ENCODE measurements at regions not wholly inside any gene's neighbourhood (a gene's known extent, or its start where the extent isn't known, plus 50 kb on each side); places are given as distances from the start of the nearest gene placed in this dataset.

DNA sequence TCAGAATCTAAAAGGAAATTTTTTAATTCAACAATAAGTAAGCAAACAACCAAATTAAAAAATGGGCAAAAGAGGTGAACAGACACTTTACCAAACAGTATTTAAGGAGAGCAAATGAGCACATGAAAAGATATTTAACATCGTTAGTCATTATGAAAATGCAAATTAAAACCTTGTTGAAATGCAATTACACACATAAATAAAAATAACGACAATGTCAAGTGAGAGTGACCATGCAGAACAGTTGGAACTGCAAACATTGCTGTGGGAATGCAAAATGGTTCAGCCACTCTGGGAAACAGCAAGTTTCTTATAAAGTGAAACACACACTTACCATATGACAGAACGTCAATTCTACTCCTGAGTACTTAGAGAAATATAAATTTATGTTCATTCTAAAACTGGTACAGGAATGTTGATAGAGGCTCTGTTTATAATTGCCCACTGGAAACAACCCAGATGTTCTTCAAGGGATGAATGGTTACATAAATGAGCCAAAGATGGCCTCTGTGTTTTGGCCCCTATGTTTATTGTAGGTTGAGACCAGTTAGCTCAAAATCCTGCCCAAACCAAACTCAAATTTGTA lies 678.1 kb downstream of the UQCRFS1 start:
- Mint-ChIP-seq H3K27ac (no peak overlapping the region), H3K9me3 (peaks cover 4 to 21% (median 19%) of the 10 kb centered on the region in 6 donors), H3K4me1 (peaks cover 0 to 2% of the 10 kb centered on the region in 2 donors), H3K27me3 (ENCODE audit: low read depth in 3 of 3) (peaks cover 0 to 6% (median 3%) of the 10 kb centered on the region in 3 donors), H3K36me3 (peaks cover 0 to 11% (median 6%) of the 10 kb centered on the region in 3 donors), H3K4me3 (no peak overlapping the region)
- DNase-seq, result no peak

DNA sequence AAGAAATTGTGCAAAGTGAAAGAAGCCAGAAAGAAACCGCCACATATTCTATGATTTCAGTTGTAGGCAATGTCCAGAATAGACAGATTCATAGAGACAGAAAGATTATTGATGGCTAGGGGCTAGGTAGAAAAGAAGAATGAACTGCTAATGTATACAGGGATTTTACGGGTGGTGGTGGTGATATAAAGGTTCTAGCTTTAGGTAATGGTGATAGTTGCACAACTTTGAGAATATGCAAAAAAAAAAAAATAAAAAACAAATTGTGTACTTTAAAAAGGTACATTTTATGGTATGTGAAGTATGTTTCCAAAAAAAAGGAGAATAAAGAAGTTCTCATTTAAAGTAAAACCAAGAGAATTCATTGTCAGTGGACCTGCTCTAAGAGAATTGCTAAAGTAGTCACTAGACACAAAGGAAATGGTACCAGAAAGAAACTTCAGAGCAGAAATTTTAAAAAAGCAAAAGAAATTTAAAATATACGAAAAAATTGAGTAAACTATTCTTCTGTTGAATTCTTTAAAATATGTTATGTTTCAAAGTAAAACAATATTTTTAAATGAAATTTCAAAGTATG lies 680.1 kb downstream of the UQCRFS1 start:
- Mint-ChIP-seq H3K4me3 (no peak overlapping the region), H3K27me3 (ENCODE audit: low read depth in 3 of 3) (peaks cover 0 to 5% (median 3%) of the 10 kb centered on the region in 3 donors), H3K9me3 (peaks cover 4 to 17% (median 15%) of the 10 kb centered on the region in 6 donors), H3K27ac (no peak overlapping the region), H3K4me1 (peaks cover 0 to 2% of the 10 kb centered on the region in 2 donors), H3K36me3 (peaks cover 0 to 18% (median 2%) of the 10 kb centered on the region in 3 donors)
- DNase-seq, result no peak

DNA sequence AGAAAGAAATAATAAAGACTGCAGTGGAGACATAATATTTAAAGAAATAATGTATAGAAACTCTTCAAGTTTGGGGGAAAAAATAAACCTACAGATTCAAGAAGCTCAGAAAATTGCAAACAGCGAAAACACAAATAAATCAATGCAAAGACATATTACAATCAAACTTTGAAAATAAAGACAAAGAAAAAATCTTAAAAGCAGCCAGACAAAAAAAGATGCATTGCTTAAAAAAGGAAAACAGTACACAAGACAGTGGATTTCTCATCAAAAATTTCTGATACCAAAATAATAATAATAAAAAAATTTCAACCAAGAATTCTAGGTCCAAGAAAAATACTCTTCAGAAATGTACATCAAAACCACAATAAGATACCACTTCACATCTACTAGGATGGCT lies 681.0 kb downstream of the UQCRFS1 start:
- Mint-ChIP-seq H3K4me3 (no peak overlapping the region), H3K27ac (no peak overlapping the region), H3K27me3 (ENCODE audit: low read depth in 3 of 3) (peaks cover 0 to 4% (median 2%) of the 10 kb centered on the region in 3 donors), H3K36me3 (peaks cover 0 to 18% (median 0%) of the 10 kb centered on the region in 3 donors), H3K4me1 (peaks cover 0 to 2% of the 10 kb centered on the region in 2 donors), H3K9me3 (peaks cover 2 to 8% (median 6%) of the 10 kb centered on the region in 6 donors)
- DNase-seq, result no peak

DNA sequence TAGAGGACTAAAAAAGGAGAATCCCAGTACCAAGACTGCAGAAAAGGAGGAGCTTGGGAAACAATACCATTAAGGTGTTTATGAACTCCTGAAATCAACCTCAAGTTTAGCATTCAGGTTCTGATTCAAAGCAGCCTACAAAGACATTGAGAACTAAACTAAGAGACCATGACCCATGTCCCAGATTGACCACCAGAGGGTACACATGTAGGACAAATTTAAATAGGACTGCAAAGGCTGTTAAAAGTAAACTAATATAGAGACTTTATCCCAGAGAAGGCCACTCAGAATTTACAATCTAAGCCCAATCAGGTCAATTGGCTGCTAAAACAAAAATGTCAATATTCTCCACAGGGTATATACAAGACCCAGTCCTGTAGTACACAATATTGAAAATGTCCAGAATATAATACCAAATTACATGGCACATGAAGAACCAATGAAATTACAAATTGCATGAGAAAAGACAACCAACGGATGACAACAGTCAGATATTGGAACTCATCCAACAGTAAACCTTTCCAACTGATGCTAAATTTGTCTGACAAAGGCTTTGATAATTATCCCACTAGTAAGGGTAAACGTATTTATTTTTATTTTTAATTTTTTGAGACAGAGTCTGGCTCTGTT lies 682.4 kb downstream of the UQCRFS1 start:
- peaks cover 0 to 18% (median 0%) of the 10 kb centered on the region in 3 donors for H3K36me3 Mint-ChIP-seq
- H3K27ac Mint-ChIP-seq, result peak overlapping the region in 1 of 6 donors; percentile 51
- peaks cover 0 to 2% (median 0%) of the 10 kb centered on the region in 3 donors for H3K27me3 Mint-ChIP-seq (ENCODE audit: low read depth in 3 of 3)
- no peak overlapping the region for H3K4me3 Mint-ChIP-seq
- no peaks in the 10 kb centered on the region for H3K9me3 Mint-ChIP-seq
- no peak for DNase-seq
- peaks cover 0 to 2% of the 10 kb centered on the region in 2 donors for H3K4me1 Mint-ChIP-seq

DNA sequence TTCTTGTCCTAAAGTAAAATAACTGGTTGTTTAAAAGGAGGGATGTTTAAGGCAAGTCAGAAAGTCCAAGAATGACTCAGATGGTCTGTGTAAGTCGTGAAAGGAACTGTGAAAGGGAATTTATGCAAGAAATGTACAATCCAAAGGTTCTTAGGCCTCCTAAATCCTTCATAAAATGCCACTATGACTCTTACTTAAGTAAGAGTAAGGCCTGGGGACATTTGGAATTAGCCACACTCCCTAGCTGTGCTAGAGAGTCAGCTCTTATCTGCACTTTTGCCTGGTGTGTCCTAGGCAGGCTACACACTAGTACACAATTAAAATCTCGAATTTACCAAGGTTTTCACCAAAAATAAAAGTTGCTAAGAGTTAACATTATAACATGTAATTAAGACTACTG lies 686.9 kb downstream of the UQCRFS1 start:
- Mint-ChIP-seq H3K27me3 (ENCODE audit: low read depth in 3 of 3) (peaks cover 0 to 4% (median 0%) of the 10 kb centered on the region in 3 donors), H3K9me3 (no peaks in the 10 kb centered on the region), H3K36me3 (peaks cover 0 to 14% (median 3%) of the 10 kb centered on the region in 3 donors), H3K4me1 (peaks cover 3 to 14% of the 10 kb centered on the region in 2 donors), H3K27ac (peak overlapping the region in 1 of 6 donors; percentile 32), H3K4me3 (no peak overlapping the region)
- DNase-seq, result no peak

DNA sequence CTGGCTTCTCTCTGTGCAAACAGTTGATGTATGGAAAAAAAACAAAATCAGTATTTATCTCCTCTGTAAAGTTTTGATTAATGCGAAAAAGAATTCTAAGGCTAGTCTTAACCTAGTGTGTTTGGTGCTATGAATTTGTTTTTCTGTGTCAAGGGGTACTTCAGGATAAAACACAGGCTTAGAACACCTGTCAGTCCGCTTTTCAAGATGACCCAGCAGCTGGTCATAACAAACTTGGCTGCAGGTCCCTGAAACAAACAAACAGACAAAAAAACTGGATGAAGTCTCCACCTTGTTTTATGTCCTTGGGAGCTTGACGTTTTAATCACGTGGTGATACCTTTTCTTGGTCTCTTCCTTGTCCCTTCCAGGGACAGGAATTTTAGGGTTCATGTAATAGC lies 689.3 kb downstream of the UQCRFS1 start:
- peaks cover 0 to 4% (median 3%) of the 10 kb centered on the region in 3 donors for H3K36me3 Mint-ChIP-seq
- no peak for DNase-seq
- no peak overlapping the region for H3K4me3 Mint-ChIP-seq
- H3K27me3 Mint-ChIP-seq (ENCODE audit: low read depth in 3 of 3), result peaks cover 0 to 3% (median 0%) of the 10 kb centered on the region in 3 donors
- no peaks in the 10 kb centered on the region for H3K9me3 Mint-ChIP-seq
- peaks cover 2 to 14% of the 10 kb centered on the region in 2 donors for H3K4me1 Mint-ChIP-seq
- H3K27ac Mint-ChIP-seq, result no peak overlapping the region

DNA sequence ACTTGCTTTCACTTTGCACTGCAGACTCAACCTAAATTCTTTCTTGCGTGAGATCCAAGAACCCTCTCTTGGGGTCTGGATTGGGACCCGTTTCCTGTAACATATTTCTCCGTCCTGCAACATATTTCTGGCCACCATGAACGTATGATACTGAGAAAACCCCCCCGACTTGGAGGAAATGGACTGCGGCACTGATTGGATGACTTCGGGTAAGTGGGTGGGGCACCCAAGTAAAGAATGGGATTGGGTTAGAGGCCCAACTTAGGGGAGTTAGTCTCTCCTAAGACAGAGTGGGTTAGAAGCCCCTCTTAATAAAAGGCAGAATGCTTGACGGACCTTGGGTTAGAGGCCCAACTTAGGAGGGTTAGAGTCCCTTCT lies 690.4 kb downstream of the UQCRFS1 start:
- Mint-ChIP-seq H3K4me1 (peaks cover 2 to 14% of the 10 kb centered on the region in 2 donors), H3K27ac (peak overlapping the region in 1 of 6 donors; percentile 35), H3K36me3 (peaks cover 0 to 3% (median 0%) of the 10 kb centered on the region in 3 donors), H3K27me3 (ENCODE audit: low read depth in 3 of 3) (peaks cover 0 to 3% (median 0%) of the 10 kb centered on the region in 3 donors), H3K9me3 (no peaks in the 10 kb centered on the region), H3K4me3 (no peak overlapping the region)
- DNase-seq, result no peak

DNA sequence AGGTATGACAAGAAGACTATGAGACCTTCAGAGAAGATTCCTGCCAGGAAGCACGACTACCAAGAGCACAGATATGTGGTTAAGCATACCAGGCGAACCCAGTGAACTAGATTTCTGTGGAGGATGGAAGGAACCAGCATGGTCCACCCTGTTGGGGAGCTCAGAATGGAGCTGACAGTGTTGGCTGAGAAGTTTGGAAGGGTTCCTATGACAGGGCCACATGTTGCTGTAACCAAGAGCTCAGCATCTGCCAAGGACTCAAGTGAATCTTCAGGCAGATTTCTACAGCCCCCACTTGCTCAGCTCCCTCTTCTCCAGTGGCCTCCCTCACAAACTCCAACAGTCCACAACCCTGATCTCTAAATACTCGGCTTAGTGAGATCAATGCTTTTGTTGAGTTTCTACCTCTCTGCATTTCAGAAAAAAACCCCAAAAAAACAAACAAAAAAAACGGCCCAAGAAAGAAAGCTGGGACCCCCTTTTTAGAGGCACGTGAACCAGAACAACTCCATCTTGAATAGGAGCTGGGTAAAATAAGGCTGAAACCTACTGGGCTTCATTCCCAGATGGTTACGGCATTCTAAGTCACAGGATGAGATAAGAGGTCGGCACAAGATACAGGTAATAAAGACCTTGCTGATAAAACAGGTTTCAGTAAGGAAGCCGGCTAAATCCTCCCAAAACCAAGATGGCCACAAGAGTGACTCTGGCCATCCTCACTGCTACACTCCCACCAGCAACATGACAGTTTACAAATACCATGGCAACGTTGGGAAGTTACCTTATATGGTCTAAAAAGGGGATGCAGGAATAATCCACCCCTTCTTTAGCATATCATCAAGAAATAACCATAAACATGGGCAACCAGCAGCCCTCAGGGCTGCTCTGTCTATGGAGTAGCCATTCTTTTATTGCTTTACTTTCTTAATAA lies 691.1 kb downstream of the UQCRFS1 start:
- Mint-ChIP-seq H3K4me1 (peaks cover 2 to 14% of the 10 kb centered on the region in 2 donors), H3K9me3 (no peaks in the 10 kb centered on the region), H3K4me3 (no peak overlapping the region), H3K27ac (peak overlapping the region in 2 of 6 donors; percentile 6 to 22), H3K36me3 (peaks cover 0 to 3% (median 0%) of the 10 kb centered on the region in 3 donors), H3K27me3 (ENCODE audit: low read depth in 3 of 3) (peaks cover 0 to 3% (median 0%) of the 10 kb centered on the region in 3 donors)
- no peak for DNase-seq

DNA sequence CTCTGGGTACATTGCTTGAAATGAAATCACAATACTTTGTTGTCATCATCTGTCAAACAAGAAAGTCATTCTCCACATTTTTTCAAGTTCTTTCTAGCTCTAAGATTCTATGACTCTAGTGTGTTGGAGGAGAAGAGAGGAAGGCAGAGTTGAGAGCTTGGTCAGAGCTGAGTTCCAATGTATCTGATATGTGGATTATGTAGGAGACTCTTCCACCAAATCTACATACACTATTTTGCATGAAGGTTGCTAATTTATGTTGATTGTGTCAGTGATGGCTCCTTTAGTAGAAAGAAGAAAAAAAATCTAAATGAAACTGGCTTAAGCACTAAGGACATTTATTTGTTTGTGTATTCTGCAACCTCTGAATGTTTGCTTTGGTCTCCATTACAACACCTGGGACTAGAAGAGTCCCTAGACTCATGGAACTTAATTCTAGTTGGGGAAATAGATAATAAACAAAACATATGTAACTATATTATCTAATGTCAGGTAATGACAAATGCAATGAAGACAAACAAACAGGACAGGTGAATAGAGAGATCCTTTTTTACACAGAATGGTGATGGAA lies 691.9 kb downstream of the UQCRFS1 start:
- peaks cover 2 to 14% of the 10 kb centered on the region in 2 donors for H3K4me1 Mint-ChIP-seq
- no peak overlapping the region for H3K4me3 Mint-ChIP-seq
- H3K36me3 Mint-ChIP-seq, result peaks cover 0 to 3% (median 0%) of the 10 kb centered on the region in 3 donors
- no peak for DNase-seq
- H3K27ac Mint-ChIP-seq, result peak overlapping the region in 5 of 6 donors; percentile 0 to 26 (median 7)
- no peaks in the 10 kb centered on the region for H3K9me3 Mint-ChIP-seq
- H3K27me3 Mint-ChIP-seq (ENCODE audit: low read depth in 3 of 3), result peaks cover 0 to 3% (median 0%) of the 10 kb centered on the region in 3 donors

DNA sequence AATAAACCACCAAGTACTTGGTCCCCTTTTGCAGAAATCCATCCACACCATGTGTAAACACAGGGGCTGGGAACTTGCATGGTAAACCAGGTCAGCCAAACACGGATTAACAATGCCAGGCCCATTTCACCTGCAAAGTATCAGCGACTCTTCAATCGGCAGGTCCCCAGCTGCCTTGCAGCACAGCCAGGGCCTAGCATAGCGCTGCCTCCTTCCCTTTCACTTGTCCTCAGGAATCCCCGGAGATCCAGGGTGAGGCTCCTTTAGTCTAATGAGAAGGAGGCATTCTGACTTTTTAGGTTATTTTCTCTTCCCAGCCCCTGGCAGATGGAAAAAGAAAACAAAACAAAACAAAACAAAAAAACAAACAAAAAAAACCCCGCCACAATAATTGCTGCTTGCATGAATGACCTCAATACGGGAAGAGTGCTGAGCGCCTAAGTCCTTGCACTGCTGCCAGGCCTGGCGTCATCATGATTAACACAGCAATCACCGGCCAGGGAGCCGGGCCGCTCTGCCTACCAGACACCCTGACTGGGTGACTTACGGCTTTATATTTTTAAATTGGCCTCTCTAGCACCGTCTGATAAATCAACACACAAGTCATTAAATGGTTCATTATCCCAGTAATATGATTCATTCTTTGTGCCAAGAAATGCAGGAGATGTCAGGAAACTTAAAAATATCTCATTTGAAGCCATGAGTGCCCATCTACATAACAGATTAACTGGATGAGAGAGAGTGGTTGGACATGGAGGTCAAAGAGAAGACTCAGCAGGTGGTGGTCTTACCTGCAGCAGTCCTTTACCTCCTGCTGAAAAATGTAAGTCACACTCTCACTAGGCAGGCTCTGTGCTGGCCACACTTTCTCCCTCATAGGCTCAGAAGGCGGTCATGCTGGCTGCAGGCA lies 692.7 kb downstream of the UQCRFS1 start:
- H3K9me3 Mint-ChIP-seq, result no peaks in the 10 kb centered on the region

DNA sequence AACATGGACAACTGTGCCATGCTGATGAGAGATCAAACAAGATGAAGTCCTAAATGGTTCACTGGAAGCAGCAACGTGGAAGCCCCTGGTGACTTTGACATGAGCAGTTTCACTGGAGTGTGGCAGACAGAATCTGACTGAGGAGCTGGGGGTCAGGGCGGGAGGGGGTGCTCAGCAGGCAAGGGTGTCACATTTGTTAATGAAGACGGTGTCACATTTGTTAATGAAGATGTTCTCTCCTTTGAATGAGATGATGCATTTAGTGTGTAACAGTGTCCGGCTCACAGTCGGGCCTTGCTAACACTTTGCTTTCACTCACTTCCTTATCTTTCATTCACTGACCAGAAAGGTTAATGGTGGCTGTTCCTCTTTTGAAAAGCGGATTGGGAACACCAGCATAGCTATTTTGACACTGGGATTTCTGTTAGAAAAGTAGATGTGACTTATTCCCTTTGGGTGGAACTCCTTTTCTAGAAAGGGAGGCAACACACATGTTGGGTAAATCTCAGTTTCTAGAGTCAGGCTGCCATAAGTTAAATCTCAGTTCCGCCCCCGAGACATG lies 693.7 kb downstream of the UQCRFS1 start:
- H3K36me3 Mint-ChIP-seq, result peaks cover 0 to 3% (median 0%) of the 10 kb centered on the region in 3 donors
- peaks cover 0 to 3% (median 0%) of the 10 kb centered on the region in 3 donors for H3K27me3 Mint-ChIP-seq (ENCODE audit: low read depth in 3 of 3)
- no peak overlapping the region for H3K27ac Mint-ChIP-seq
- H3K4me1 Mint-ChIP-seq, result peaks cover 3 to 31% of the 10 kb centered on the region in 2 donors
- H3K4me3 Mint-ChIP-seq, result no peak overlapping the region
- DNase-seq, result no peak
- no peaks in the 10 kb centered on the region for H3K9me3 Mint-ChIP-seq

More for the DNA sequence above, 692.7 kb downstream of the UQCRFS1 start:
- Mint-ChIP-seq H3K4me1 (peaks cover 3 to 22% of the 10 kb centered on the region in 2 donors), H3K27me3 (ENCODE audit: low read depth in 3 of 3) (peaks cover 0 to 3% (median 0%) of the 10 kb centered on the region in 3 donors), H3K36me3 (peaks cover 0 to 3% (median 0%) of the 10 kb centered on the region in 3 donors), H3K27ac (peak overlapping the region in 2 of 6 donors; percentile 6 to 59), H3K4me3 (no peak overlapping the region)
- DNase-seq, result no peak

DNA sequence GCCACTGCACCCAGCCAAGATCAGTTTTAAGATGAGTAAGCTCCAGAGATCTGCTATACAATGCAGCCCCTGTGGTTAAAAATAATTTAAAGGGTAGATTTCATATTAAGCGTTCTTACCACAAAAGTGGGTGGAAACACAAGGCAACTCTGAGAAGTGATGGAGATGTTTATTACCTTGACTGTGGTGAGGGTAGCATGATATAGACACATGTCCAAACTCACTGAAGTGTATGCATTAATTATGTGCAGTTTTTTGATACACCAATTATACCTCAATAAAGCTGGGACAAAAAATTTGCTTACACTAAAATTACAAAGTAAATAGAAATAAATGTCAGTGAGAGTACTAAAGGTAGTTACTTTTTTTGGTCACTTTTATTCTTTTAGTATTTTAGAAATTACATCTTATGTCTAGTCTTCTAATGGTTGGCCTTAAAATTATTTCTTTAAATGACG lies 696.5 kb downstream of the UQCRFS1 start:
- H3K27me3 Mint-ChIP-seq (ENCODE audit: low read depth in 3 of 3), result no peaks in the 10 kb centered on the region
- no peak for DNase-seq
- H3K36me3 Mint-ChIP-seq, result peaks cover 0 to 2% (median 0%) of the 10 kb centered on the region in 3 donors
- H3K4me1 Mint-ChIP-seq, result peaks cover 2 to 16% of the 10 kb centered on the region in 2 donors
- H3K4me3 Mint-ChIP-seq, result no peak overlapping the region
- H3K9me3 Mint-ChIP-seq, result no peaks in the 10 kb centered on the region
- no peak overlapping the region for H3K27ac Mint-ChIP-seq

Data from immature natural killer cell (primary cell).